Heart left ventricle (tissue), 13 donors: ENCODE measurements at regions not wholly inside any gene's neighbourhood (a gene's known extent, or its start where the extent isn't known, plus 50 kb on each side); places are given as distances from the start of the nearest gene placed in this dataset.

Source experiments
- CTCF ChIP-seq, 12 donors: fragments of 200-600 bp; sonication (generic) in 4 of 12; IDR thresholded peaks; one replicate each; pipeline versions ENCODE4 v1.5.0 to v1.8.0; 2018 to 2022; ENCODE audit warnings: antibody characterized with exemption in 12 of 12, mild to moderate bottlenecking in 5 of 12
- POLR2A ChIP-seq, 2 donors: fragments of 450-650 bp; IDR thresholded peaks; one replicate each; pipeline ENCODE4 v1.6.1; 2017; ENCODE audit warnings: antibody characterized with exemption in 2 of 2, mild to moderate bottlenecking in 2 of 2, moderate library complexity in 2 of 2
- donor health status: ischemic (EF 13 %, LVEDD 7.1; RV severe dilation, severe dysfunction).
- donor health status: DM: no; HTN: yes; CAD: no.
- donor health status: DM: no; HTN: no; CAD: no.
- donor health status: ischemic (EF 25% LVEDD 6.9; RV normal size, moderate dysfunction).
- donor health status: ischemic (EF 25% LVEDD 5.7; RV mildly dilated, moderate dysfunction).
- donor health status: ischemic (EF 35%, LVEDD 5.7; RV mildly dilated, moderate dysfunction).
- donor health status: nonischemic (EF 11% LVEDD 7.7; RV severe dilation, severe dysfunction).
- donor health status: DM: yes; HTN: yes; CAD: no.
- donor health status: PGD.
- donor health status: ischemic (EF 29% LVEDD 5.4; RV normal size, mild dysfunction).
- donor health status: nonischemic (EF 23%, LVEDD 6.1; RV moderate dilation, normal function).

- no peak for TF ChIP-seq POLR2A (IDR thresholded peaks at IDR 0.05)
- TF ChIP-seq CTCF (IDR thresholded peaks at IDR 0.05): no peak
Measured at GRCh38 chr7:156419782-156420181, 220.8 kb upstream of the RNF32 start.
